Bronchial epithelial cell (primary cell): ENCODE measurements at regions not wholly inside any gene's neighbourhood (a gene's known extent, or its start where the extent isn't known, plus 50 kb on each side); places are given as distances from the start of the nearest gene placed in this dataset.
A peak's percentile ranks its signal among the peaks of the same experiment; 100 is the strongest.

Experiments used
- DNase-seq: peaks from one replicate; pipeline ENCODE4 v3.0.0-alpha.2; 2010; ENCODE audit warnings: low read depth
- FAIRE-seq: peaks from 2 replicates; lab custom pipeline; 2011; peaks lifted over from hg19 to GRCh38; lab: Jason Lieb, UNC
- H3K27me3 ChIP-seq: 2 replicates; pipeline ENCODE4 v1.5.1; 2011; ENCODE audit warnings: low read length; ENCODE audit not compliant: control insufficient read depth, insufficient read depth
- H3K36me3 ChIP-seq: 2 replicates; pipeline ENCODE4 v1.5.1; 2011; ENCODE audit warnings: low read length; ENCODE audit not compliant: control insufficient read depth, insufficient read depth
- H3K4me3 ChIP-seq: 2 replicates; pipeline ENCODE4 v1.5.1; 2011; ENCODE audit warnings: mild to moderate bottlenecking, low read depth, low read length, control low read depth
- TF ChIP-seq, protein P1 (sequence below): IDR thresholded peaks from 2 replicates; pipeline ENCODE4 v1.5.1; 2011; ENCODE audit warnings: mild to moderate bottlenecking, moderate library complexity, low read length, control low read depth, inconsistent platforms; ENCODE audit not compliant: insufficient read depth, severe bottlenecking

DNA sequence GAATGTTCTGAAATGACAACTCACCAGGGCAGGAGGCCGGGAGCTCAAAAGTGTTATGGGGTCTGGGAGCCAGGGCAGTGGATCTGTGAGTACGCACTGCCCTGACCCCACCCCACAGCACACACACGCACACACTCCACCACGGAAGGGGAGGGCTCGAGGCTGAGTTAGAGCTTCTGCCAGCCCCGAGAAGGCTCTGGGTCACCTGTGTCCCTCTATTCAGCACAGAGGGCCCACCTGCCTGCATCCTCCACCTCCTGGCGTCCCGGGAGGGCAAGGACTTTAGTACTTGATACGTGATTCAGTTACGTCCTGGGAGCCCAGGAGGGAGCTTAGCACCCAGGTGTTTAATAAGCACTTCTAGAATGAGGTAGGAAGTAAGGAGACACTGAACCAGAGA lies 190.0 kb upstream of the GPR12 start:
- Histone ChIP-seq H3K4me3 (no peak overlapping the region), H3K36me3 (no peaks in the 10 kb centered on the region), H3K27me3 (no peaks in the 10 kb centered on the region)
- TF ChIP-seq, protein P1, sequence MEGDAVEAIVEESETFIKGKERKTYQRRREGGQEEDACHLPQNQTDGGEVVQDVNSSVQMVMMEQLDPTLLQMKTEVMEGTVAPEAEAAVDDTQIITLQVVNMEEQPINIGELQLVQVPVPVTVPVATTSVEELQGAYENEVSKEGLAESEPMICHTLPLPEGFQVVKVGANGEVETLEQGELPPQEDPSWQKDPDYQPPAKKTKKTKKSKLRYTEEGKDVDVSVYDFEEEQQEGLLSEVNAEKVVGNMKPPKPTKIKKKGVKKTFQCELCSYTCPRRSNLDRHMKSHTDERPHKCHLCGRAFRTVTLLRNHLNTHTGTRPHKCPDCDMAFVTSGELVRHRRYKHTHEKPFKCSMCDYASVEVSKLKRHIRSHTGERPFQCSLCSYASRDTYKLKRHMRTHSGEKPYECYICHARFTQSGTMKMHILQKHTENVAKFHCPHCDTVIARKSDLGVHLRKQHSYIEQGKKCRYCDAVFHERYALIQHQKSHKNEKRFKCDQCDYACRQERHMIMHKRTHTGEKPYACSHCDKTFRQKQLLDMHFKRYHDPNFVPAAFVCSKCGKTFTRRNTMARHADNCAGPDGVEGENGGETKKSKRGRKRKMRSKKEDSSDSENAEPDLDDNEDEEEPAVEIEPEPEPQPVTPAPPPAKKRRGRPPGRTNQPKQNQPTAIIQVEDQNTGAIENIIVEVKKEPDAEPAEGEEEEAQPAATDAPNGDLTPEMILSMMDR = no peak
- DNase-seq (no peak), FAIRE-seq (no peak)

GRCh38 chr13:26949701-26950502 lies 189.3 kb upstream of the GPR12 start:
- no peak for FAIRE-seq
- TF ChIP-seq, protein P1 = no peak
- Histone ChIP-seq H3K36me3 (no peaks in the 10 kb centered on the region), H3K4me3 (no peak overlapping the region), H3K27me3 (no peaks in the 10 kb centered on the region)
- no peak for DNase-seq

DNA sequence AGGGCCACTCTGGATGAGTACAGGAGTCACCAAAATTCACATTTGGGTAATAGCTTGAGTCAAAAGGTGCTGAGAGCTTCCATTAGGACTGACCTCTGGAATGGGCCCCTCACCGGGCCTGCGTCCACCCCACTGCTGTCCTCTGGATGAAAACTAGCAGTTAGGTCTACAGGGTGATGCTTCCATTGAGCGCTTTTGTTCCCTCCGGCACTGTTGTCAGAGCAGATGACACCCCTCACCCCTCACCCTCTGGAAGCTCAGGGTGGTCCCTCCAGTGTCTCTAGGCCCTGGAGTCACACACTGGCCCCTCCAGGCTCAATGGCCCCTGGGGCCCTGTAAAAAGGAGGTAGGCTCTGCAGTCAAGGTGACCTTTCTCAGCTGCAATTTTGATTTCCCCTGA lies 187.8 kb upstream of the GPR12 start:
- FAIRE-seq (no peak), DNase-seq (no peak)
- H3K4me3 ChIP-seq = no peak overlapping the region
- H3K36me3 ChIP-seq = no peaks in the 10 kb centered on the region
- no peaks in the 10 kb centered on the region for H3K27me3 ChIP-seq
- TF ChIP-seq, protein P1 = no peak

DNA sequence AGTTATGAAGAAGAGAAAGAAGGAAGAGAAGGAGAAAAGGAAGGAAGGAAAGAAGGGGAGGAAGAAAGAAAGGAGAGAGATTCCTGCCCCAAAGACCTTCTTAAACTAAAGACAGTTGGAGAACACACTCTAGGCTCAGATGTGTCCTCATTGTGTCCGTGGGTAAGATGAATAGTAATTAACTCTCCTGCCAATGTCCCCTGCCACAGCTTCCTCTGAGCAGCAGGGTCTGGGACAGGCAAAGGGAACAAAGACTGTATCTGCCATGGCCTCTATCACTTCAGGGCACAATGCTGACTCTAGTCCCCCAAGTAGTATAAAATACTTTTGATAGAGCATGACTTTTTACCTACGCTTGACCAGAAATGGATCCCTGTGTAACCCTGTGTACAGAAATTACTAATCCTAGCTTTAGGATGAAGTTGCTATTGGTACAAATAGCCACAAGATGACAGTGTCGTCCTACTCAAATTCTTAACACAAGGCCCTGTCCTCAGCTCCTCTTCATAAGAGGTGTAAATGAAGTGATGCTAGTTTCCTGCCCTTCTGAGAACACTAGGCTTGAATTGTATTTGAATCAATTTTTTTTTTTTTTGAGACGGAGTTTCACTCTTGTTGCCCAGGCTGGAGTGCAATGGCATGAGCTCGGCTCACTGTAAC lies 186.2 kb upstream of the GPR12 start:
- TF ChIP-seq, protein P1 = peak; percentile 68
- DNase-seq = peak; percentile 59
- no peaks in the 10 kb centered on the region for H3K36me3 ChIP-seq
- no peak overlapping the region for H3K4me3 ChIP-seq
- H3K27me3 ChIP-seq = no peaks in the 10 kb centered on the region
- FAIRE-seq = no peak

DNA sequence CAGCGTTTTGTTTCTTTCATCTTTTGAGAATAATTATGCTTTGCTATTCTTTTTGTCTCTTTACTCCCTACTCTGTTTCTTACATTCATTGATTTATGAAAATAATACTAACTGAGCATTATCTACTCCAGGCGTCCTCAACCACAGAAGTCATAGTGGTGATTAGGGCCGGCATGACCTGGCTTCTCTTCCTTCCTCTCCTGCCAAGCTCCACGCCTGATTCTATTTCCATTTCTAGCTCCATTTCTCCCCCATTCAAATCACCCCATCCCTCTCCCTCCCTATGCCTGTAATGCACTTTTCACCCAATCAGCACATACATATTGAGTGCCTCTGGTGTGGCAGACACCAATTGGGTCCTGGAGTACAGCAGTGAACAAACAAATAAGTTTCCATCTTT lies 183.2 kb upstream of the GPR12 start:
- Histone ChIP-seq H3K36me3 (no peaks in the 10 kb centered on the region), H3K27me3 (peaks cover 1% of the 10 kb centered on the region), H3K4me3 (no peak overlapping the region)
- DNase-seq = no peak
- no peak for FAIRE-seq
- TF ChIP-seq, protein P1 = no peak
